Posterior vena cava (tissue), 2 donors: ENCODE measurements at regions not wholly inside any gene's neighbourhood (a gene's known extent, or its start where the extent isn't known, plus 50 kb on each side); places are given as distances from the start of the nearest gene placed in this dataset.
"Not testable (repeated sequence)": the region's sequence is repeated elsewhere in the genome, so short reads cannot be mapped to it uniquely, and the experiment has no call there.

ENCODE experiments used
- DNase-seq: peaks from one replicate; pipeline ENCODE4 v3.0.0-alpha.2; 2020; ENCODE audit warnings: low spot score
- intact Hi-C, 2 donors: fragments of 100-400 bp; cut with DNase I; formaldehyde crosslinking; loops; one replicate each; pipeline versions ENCODE4 v1.14.1 to v1.14.2; 2022 to 2023
- donor health status: DM: yes; HTN: yes; CAD: no.
- donor health status: DM: yes; HTN: yes; CAD: no.

DNA sequence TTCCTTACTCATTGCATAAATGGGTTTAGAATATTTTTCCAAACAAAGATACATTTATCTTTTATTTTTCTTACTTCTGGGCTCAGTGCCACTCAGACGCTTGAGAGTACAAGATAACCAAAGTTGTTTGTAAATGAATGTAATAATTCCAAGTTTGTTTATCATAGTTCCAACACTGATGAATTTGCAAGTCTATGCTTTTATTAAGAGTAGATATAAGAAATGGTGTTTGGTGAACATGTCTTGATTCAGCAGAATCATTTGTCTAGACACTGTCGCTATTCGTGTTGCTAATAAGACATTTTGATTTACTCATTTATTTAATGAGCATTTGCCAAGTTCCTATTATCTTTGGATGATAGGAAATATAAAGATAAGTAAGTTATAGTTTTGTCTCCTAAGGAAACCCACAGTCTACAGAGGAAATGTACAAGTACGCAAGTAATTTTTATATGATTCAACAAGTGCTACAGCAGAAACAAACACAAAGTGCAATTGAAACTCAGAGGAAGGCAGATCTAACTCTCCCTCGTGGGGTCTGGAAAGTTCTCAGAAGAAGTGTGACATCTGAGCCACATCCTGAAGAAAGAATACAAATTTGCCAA lies 132.8 kb upstream of the FSCB start:
- intact Hi-C loops: no loop called here
- no peak for DNase-seq

DNA sequence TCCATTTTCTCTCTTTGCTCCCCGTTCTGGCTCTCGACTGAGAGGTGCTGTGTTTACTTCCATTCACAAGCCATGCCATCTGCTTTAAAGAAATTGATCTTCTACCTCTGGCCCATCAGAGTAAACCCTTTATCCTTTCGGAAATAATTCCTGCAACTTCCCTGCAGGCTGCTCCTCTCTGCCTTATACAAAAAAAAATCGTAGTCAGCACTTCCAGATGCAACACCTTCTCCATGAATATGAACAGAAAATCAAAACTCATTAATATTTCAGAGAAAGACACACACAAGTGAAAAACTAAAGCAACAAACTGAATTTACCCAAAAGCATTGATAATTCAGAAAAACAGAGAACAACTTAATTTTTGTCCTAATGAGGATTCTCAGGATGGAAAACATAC lies 127.6 kb upstream of the FSCB start:
- intact Hi-C loops: no loop called here
- no peak for DNase-seq

DNA sequence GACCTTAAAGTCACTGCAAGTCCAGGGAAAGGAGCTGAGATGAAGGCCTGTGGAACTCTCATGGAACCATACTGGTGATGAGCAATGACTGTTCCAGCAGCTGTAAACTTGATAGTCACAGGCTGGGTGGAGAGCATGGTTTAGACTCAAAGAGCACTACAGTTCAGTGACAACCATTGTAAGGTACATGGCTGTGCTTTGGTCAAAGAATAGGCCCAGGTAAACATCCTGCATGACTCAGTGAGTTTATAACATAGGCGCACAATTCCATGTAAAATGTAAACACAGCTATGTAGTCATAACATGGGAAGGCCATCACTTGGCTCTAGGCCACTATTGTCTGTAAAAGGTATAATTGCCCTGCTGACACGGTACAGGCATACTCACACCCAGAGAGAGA lies 119.3 kb upstream of the FSCB start:
- intact Hi-C loops: no loop called here
- DNase-seq: no peak

DNA sequence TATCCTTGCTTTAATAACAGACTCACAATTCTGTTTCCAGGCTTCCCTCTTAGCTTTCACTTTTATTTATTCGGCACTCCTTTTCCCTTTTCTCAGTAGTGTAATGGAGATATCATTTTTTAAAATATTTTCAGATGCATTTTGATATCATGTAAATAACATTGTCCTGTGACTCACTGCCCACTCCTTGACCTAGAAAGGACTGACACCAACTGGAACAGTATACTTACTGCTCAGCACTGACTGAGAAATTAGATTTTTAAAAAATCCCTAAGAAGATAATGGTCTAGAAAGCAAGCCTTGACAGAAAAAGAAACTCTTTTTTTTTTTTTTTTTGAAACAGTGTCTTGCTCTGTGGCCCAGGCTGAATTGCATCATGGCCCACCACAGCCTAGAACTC lies 118.0 kb upstream of the FSCB start:
- no peak for DNase-seq
- intact Hi-C loops: no loop called here

DNA sequence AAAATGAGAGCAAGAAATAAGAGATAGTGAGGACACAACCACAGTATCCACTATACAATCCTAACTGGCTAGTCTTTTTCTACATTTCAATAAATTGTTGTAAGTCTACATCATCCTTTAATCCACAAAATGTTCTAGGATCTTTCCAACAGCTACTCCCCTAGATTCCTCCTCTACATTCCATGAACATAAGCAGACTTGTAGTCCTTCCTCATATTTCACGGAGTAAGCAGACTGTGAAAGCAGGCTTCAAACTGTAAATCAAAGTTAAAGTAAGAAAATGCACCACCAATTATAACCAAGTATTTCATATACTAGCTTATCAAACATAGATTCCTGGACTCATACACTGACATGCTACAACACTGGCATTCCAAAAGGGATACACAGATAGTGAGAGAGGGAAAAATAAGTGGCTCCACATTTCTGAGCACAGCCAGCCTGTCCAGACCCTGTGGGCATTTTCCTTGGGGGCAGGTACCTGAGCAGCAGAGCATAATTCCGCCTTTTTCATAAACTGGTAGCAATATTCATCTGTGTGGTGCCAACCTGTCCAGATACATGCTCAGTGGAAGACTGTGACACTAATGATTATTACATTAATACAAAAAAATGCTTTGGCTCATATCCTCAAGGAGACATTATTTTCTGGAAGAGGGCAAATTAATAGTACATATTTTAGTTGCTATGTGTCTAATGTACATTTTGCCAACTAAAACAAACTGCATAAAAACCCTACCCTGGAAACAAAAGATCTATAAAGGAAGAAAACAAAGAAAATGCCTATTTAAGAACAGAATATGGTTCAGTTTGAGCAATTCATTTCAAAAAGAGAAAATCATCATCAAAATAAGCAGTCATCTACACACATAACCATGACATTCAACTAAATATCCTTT lies 113.3 kb upstream of the FSCB start:
- intact Hi-C loops: no loop called here

GRCh38 chr14:44616204-44616603 lies 109.1 kb upstream of the FSCB start:
- no peak for DNase-seq

More for the DNA sequence above, 113.3 kb upstream of the FSCB start:
- no peak for DNase-seq

DNA sequence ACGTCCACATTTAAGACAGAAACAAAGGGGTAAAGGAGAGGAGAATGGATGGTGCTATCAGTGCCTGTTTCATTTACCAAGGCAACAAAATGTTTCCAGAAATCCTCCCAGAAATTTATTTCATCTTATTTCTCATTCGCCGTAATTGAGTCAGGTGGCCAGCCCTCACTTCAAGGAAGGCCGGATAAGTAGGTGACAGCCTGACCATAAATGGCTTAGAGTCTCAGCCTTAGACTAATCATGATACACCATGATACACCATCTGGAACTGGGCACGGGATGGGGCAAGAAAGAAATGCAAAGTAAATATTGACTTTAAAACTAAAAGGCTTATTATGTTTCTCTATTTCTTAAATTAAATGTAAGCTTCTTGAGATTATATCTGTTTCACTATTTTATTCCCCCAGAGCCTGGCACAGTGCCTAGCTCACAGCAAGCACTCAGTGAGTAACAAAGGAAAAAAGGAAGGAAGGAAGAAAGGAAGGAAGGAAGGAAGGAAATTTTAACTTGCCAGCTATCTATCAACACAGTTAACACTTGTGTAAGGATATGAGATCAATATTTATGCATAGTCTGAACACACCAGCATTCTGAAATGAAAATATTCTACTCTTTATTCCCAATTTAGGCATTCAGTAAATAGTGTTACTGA lies 106.1 kb upstream of the FSCB start:
- DNase-seq: no peak
- intact Hi-C loops: no loop called here

More at GRCh38 chr14:44616204-44616603, 109.1 kb upstream of the FSCB start:
- intact Hi-C loops: no loop called here

DNA sequence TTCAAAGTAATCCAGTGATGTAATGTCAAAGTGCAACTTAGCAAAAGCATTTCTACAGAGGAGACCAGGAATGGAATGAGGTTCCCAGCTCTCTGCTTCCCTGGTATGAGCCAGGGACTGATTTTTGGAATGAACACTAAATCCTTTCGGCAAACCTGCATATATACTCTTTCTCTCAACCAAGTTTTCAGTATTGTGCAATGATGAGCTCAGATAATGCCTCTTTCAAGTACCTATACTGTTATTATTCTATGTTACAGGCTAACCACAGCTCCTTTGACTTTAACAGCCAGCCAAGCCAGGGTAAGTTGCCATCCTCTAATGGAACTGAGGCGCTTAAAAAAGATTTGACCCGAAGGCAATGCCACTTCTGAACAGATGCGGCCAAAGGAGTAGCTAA lies 104.9 kb upstream of the FSCB start:
- intact Hi-C loops: no loop called here
- DNase-seq: no peak

DNA sequence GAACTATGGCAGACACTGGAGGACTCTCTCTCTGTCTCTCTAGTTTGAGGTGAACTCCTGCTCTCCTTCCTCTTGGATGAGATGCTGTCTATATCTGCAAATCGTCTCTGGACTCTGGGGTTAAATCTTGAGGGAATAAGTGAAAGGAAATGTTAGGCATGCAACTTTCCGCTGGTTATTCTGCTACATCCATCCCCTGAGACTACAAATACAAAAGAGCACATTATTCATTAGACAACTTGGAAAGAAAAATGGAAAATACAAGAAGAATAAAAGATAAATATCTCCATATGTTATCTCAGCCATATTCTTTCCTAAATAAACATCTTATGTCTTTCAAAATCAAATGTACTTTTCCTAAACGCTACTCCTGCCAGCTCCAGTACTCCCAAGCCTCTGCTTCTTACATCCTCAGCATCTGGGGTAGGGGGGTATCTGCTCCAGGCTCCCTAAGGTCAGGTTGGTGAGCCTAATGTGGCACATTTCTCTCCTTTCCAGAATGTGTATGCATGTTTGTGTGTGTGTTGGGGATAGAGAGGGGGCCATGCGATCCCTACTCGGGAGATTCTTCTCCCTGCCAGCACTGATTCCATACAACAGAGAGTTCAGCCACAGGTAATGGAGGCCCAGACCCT lies 102.9 kb upstream of the FSCB start:
- intact Hi-C loops: no loop called here
- no peak for DNase-seq

DNA sequence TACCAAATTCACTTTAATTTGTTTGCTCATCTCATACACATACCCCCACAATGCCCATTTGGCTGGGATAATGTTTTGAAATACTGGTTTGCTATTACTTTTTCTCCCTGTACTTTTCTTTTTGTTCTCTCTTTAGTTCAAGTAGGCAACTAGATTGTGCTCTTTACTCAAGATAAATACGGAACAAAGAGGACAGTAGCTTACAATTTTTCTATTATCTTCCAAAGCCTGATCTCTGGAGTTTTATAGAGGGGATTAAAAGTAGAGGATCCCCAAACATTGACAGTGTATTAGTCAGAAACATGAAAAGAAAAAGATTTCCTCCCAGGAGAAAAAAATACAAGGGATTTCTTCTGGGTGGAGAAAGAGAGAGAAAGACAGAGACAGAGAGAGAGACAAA lies 102.1 kb upstream of the FSCB start:
- intact Hi-C loops: no loop called here
- no peak for DNase-seq

DNA sequence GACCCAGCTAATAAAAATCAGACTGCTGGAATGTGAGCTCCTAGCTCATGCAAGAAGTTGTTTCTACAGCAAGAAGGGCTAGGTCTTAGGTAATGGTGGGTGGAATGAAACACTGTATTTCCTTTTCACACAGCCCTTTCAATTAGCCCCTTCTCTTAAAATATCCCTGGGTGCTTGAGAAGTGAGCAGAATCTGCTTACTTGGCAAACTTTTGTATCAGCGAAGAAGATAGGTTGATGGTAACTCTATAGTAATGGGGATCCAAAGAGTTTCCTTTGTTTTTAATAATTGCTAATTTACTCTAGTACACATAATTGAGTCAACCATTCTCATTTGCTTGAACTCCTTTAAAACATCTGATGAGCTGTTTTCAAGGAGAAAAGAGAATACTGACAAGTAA lies 100.6 kb upstream of the FSCB start:
- intact Hi-C loops: no loop called here

DNA sequence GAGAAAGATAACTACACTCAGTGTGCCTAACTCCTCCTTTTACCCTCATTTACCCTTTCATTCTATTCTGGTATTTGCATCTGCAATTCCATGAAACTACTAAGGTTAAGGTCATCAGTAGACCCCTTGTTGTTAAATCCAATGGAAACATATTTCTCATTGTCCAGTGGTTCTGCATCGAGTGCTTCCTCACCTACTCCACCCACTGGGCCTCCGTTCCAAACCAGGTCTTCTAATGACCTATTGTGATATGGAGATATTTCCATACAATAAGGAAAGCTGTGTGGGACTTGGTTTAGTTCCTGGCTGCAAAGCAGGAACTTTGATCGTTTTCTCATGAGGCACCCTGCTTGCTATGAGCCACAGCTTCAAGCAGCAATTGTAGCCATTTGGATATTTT lies 99.5 kb upstream of the FSCB start:
- no peak for DNase-seq
- intact Hi-C loops: no loop called here

More for the DNA sequence above, 100.6 kb upstream of the FSCB start:
- DNase-seq: no peak

- DNase-seq: peak; percentile 61
- intact Hi-C loops: not testable (repeated sequence)
Measured at GRCh38 chr14:44601266-44601665, 94.2 kb upstream of the FSCB start.

DNA sequence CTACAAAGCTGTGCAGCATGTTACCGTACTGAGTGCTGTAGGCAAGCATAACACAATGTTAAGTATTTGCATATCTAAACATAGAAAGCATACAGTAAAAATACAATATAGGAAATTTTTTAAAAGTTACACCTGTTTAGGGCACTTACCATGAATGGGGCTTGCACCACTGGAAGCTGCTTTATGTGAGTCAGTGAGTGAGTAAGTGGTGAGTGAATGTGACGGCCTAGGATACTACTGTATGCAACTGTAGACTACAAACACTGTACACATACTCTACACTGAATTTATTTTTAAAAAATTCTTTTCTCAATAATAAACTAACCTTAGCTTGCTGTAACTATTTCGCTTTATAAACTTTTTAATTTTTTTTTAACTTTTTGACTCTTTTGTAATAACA lies 82.1 kb upstream of the FSCB start:
- intact Hi-C loops: no loop called here
- no peak for DNase-seq

- intact Hi-C loops: no loop called here
Measured at GRCh38 chr14:44586910-44587309, 79.8 kb upstream of the FSCB start.

DNA sequence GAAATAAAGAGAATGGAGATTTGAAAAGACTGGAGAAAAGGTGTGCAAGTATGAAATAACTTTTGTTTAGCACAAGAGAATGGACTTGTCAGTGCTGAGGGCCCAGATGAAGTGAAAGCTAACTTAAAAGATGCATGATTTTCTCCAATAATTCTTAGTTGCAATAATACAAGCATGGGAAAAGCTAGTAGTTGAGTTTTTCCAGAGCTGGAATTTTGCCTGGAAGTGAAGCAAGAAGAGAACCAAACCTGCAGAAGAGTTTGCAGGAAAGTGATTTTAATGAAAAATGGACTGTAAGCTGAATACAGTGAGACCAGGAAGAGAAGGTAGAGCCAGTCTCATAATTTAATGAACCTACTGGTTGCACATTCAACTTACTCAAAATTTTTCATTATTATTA lies 69.3 kb upstream of the FSCB start:
- no peak for DNase-seq
- intact Hi-C loops: no loop called here

More at GRCh38 chr14:44586910-44587309, 79.8 kb upstream of the FSCB start:
- DNase-seq: no peak

- DNase-seq: no peak
- intact Hi-C loops: no loop called here
Measured at GRCh38 chr14:44567997-44568396, 60.9 kb upstream of the FSCB start.

GRCh38 chr14:44565968-44566367 lies 58.9 kb upstream of the FSCB start:
- intact Hi-C loops: no loop called here
- no peak for DNase-seq

- intact Hi-C loops: no loop called here
- DNase-seq: no peak
Measured at GRCh38 chr14:44564908-44565307, 57.8 kb upstream of the FSCB start.
